Large intestine (tissue), 3 donors: ENCODE measurements at regions not wholly inside any gene's neighbourhood (a gene's known extent, or its start where the extent isn't known, plus 50 kb on each side); places are given as distances from the start of the nearest gene placed in this dataset.

Experiments
- DNase-seq, 2 donors: peaks; one replicate each; pipeline versions ENCODE4 v3.0.0 to v3.0.0-alpha.2; 2013
- H3K27ac ChIP-seq: one replicate; pipeline ENCODE4 v1.5.1; 2013; ENCODE audit warnings: low read length
- H3K27me3 ChIP-seq: 2 replicates; pipeline ENCODE4 v1.6.1; 2013; ENCODE audit warnings: low read length; ENCODE audit not compliant: control insufficient read depth, insufficient read depth
- H3K36me3 ChIP-seq: 2 replicates; pipeline ENCODE4 v1.6.1; 2013; ENCODE audit warnings: low read length; ENCODE audit not compliant: control insufficient read depth, insufficient read depth
- H3K4me1 ChIP-seq: one replicate; pipeline ENCODE4 v1.6.1; 2013; ENCODE audit warnings: low read length; ENCODE audit not compliant: control insufficient read depth, insufficient read depth
- H3K4me3 ChIP-seq: one replicate; pipeline ENCODE4 v1.5.1; 2013; ENCODE audit warnings: low read length
- H3K9me3 ChIP-seq: one replicate; pipeline ENCODE4 v1.6.1; 2013; ENCODE audit warnings: mild to moderate bottlenecking, low read depth, low read length, moderate library complexity; ENCODE audit not compliant: control insufficient read depth
- WGBS: methylation state at CpG from one replicate; pipeline ENCODE4 v1.1.5; 2013; ENCODE audit warnings: low lambda C conversion rate; ENCODE audit not compliant: insufficient coverage; 5-methylcytosine and 5-hydroxymethylcytosine counted together

- 80% methylated on average over 1 of the region's 4 CpGs for WGBS
- DNase-seq: no peak
- H3K27me3 ChIP-seq: no peaks in the 10 kb centered on the region
- no peak overlapping the region for H3K4me3 ChIP-seq
- H3K27ac ChIP-seq: no peak overlapping the region
- no peaks in the 10 kb centered on the region for H3K9me3 ChIP-seq
- no peaks in the 10 kb centered on the region for H3K36me3 ChIP-seq
- H3K4me1 ChIP-seq: no peaks in the 10 kb centered on the region
These were observed 216.5 kb downstream of the TFAP2C start for GRCh38 chr20:56845546-56846086.

GRCh38 chr20:56848561-56848960 lies 219.5 kb downstream of the TFAP2C start:
- H3K36me3 ChIP-seq: no peaks in the 10 kb centered on the region
- H3K9me3 ChIP-seq: no peaks in the 10 kb centered on the region
- no peak for DNase-seq
- H3K27me3 ChIP-seq: no peaks in the 10 kb centered on the region
- no peak overlapping the region for H3K27ac ChIP-seq
- H3K4me3 ChIP-seq: no peak overlapping the region
- no CpG with 5 or more reads among the region's 12 CpGs for WGBS
- no peaks in the 10 kb centered on the region for H3K4me1 ChIP-seq

GRCh38 chr20:56851552-56851951 lies 222.4 kb downstream of the TFAP2C start:
- Histone ChIP-seq H3K4me3 (no peak overlapping the region), H3K36me3 (no peaks in the 10 kb centered on the region), H3K9me3 (no peaks in the 10 kb centered on the region), H3K4me1 (no peaks in the 10 kb centered on the region), H3K27me3 (no peaks in the 10 kb centered on the region), H3K27ac (no peak overlapping the region)
- no CpG with 5 or more reads among the region's 1 CpG for WGBS
- no peak for DNase-seq

- Histone ChIP-seq H3K27ac (no peak overlapping the region), H3K4me1 (no peaks in the 10 kb centered on the region), H3K9me3 (no peaks in the 10 kb centered on the region), H3K4me3 (no peak overlapping the region), H3K36me3 (no peaks in the 10 kb centered on the region), H3K27me3 (no peaks in the 10 kb centered on the region)
- no peak for DNase-seq
- WGBS: no CpG with 5 or more reads among the region's 7 CpGs
These were observed 226.6 kb downstream of the TFAP2C start for GRCh38 chr20:56855708-56856107.

GRCh38 chr20:56857950-56858349 lies 228.8 kb downstream of the TFAP2C start:
- Histone ChIP-seq H3K4me1 (no peaks in the 10 kb centered on the region), H3K36me3 (no peaks in the 10 kb centered on the region), H3K27ac (no peak overlapping the region), H3K27me3 (no peaks in the 10 kb centered on the region), H3K4me3 (no peak overlapping the region), H3K9me3 (no peaks in the 10 kb centered on the region)
- no CpG with 5 or more reads among the region's 8 CpGs for WGBS
- DNase-seq: no peak

- DNase-seq: no peak
- Histone ChIP-seq H3K9me3 (no peaks in the 10 kb centered on the region), H3K27ac (no peak overlapping the region), H3K4me3 (no peak overlapping the region), H3K4me1 (no peaks in the 10 kb centered on the region), H3K27me3 (no peaks in the 10 kb centered on the region), H3K36me3 (no peaks in the 10 kb centered on the region)
- WGBS: no CpG with 5 or more reads among the region's 13 CpGs
These were observed 230.1 kb downstream of the TFAP2C start for GRCh38 chr20:56859039-56859800.

GRCh38 chr20:56859801-56860261 lies 230.7 kb downstream of the TFAP2C start:
- DNase-seq: peak in 1 of 2 donors; percentile 14
- Histone ChIP-seq H3K27ac (no peak overlapping the region), H3K27me3 (no peaks in the 10 kb centered on the region), H3K4me3 (no peak overlapping the region), H3K36me3 (no peaks in the 10 kb centered on the region), H3K9me3 (no peaks in the 10 kb centered on the region), H3K4me1 (no peaks in the 10 kb centered on the region)
- no CpG with 5 or more reads among the region's 10 CpGs for WGBS

GRCh38 chr20:56860413-56860812 lies 231.3 kb downstream of the TFAP2C start:
- WGBS: 100% methylated on average over 1 of the region's 5 CpGs
- Histone ChIP-seq H3K4me1 (no peaks in the 10 kb centered on the region), H3K27me3 (peaks cover 3% of the 10 kb centered on the region), H3K4me3 (no peak overlapping the region), H3K9me3 (no peaks in the 10 kb centered on the region), H3K36me3 (no peaks in the 10 kb centered on the region), H3K27ac (no peak overlapping the region)
- DNase-seq: no peak

GRCh38 chr20:56861590-56861989 lies 232.5 kb downstream of the TFAP2C start:
- H3K4me1 ChIP-seq: no peaks in the 10 kb centered on the region
- no peaks in the 10 kb centered on the region for H3K9me3 ChIP-seq
- DNase-seq: no peak
- H3K27ac ChIP-seq: no peak overlapping the region
- peaks cover 3% of the 10 kb centered on the region for H3K27me3 ChIP-seq
- 40% methylated on average over 1 of the region's 6 CpGs for WGBS
- no peak overlapping the region for H3K4me3 ChIP-seq
- H3K36me3 ChIP-seq: no peaks in the 10 kb centered on the region

- H3K36me3 ChIP-seq: no peaks in the 10 kb centered on the region
- peaks cover 3% of the 10 kb centered on the region for H3K27me3 ChIP-seq
- no peaks in the 10 kb centered on the region for H3K4me1 ChIP-seq
- no peak for DNase-seq
- WGBS: 0% methylated on average over 1 of the region's 10 CpGs
- H3K27ac ChIP-seq: no peak overlapping the region
- H3K9me3 ChIP-seq: no peaks in the 10 kb centered on the region
- no peak overlapping the region for H3K4me3 ChIP-seq
These were observed 235.9 kb downstream of the TFAP2C start for GRCh38 chr20:56865055-56865454.

GRCh38 chr20:56867128-56867527 lies 238.0 kb downstream of the TFAP2C start:
- Histone ChIP-seq H3K36me3 (no peaks in the 10 kb centered on the region), H3K4me3 (no peak overlapping the region), H3K27me3 (peaks cover 3% of the 10 kb centered on the region), H3K4me1 (no peaks in the 10 kb centered on the region), H3K9me3 (no peaks in the 10 kb centered on the region), H3K27ac (no peak overlapping the region)
- no peak for DNase-seq
- no CpG with 5 or more reads among the region's 4 CpGs for WGBS
